Glomerular endothelial cell (primary cell): ENCODE measurements at regions not wholly inside any gene's neighbourhood (a gene's known extent, or its start where the extent isn't known, plus 50 kb on each side); places are given as distances from the start of the nearest gene placed in this dataset.

Source experiments
- DNase-seq: peaks from one replicate; pipeline ENCODE4 v3.0.0-alpha.2; 2011; ENCODE audit warnings: low read depth, low spot score; ENCODE audit errors: extremely low read depth

GRCh38 chr7:73963252-73963822, 64.6 kb upstream of the ELN start:
- DNase-seq = no peak

GRCh38 chr7:73964786-73965185, 63.2 kb upstream of the ELN start:
- no peak for DNase-seq

GRCh38 chr7:73966062-73966940, 61.7 kb upstream of the ELN start:
- no peak for DNase-seq

- DNase-seq = no peak
Measured at GRCh38 chr7:73966941-73967831, 60.8 kb upstream of the ELN start.

GRCh38 chr7:73967832-73968290, 60.1 kb upstream of the ELN start:
- DNase-seq = no peak

GRCh38 chr7:73968487-73968886, 59.5 kb upstream of the ELN start:
- DNase-seq = no peak

- no peak for DNase-seq
Measured at GRCh38 chr7:73969991-73970390, 58.0 kb upstream of the ELN start.

- no peak for DNase-seq
Measured at GRCh38 chr7:73970801-73971229, 57.2 kb upstream of the ELN start.

- DNase-seq = no peak
Measured at GRCh38 chr7:73971322-73971703, 56.7 kb upstream of the ELN start.

- DNase-seq = no peak
Measured at GRCh38 chr7:73971704-73972341, 56.1 kb upstream of the ELN start.

GRCh38 chr7:73972614-73973013, 55.4 kb upstream of the ELN start:
- DNase-seq = no peak

- no peak for DNase-seq
Measured at GRCh38 chr7:73973091-73973490, 54.9 kb upstream of the ELN start.

- DNase-seq = no peak
Measured at GRCh38 chr7:73974101-73974947, 53.6 kb upstream of the ELN start.

- DNase-seq = no peak
Measured at GRCh38 chr7:73974948-73975926, 52.7 kb upstream of the ELN start.

- DNase-seq = no peak
Measured at GRCh38 chr7:73976761-73977618, 51.0 kb upstream of the ELN start.

GRCh38 chr7:73977619-73978618, 50.1 kb upstream of the ELN start:
- DNase-seq = no peak
